Brain microvascular endothelial cell (primary cell): ENCODE measurements at regions not wholly inside any gene's neighbourhood (a gene's known extent, or its start where the extent isn't known, plus 50 kb on each side); places are given as distances from the start of the nearest gene placed in this dataset.

Source experiments
- DNase-seq: peaks from one replicate; pipeline ENCODE4 v3.0.0-alpha.2; 2020
- H3K27ac ChIP-seq: fragments of 250-450 bp; sonication (Bioruptor Pico); 2 replicates; pipeline ENCODE4 v1.5.1; 2020; ENCODE audit warnings: mild to moderate bottlenecking, moderate library complexity
- H3K27me3 ChIP-seq: fragments of 250-450 bp; sonication (Bioruptor Pico); replicated peaks from 2 replicates; pipeline ENCODE4 v1.5.1; 2020; ENCODE audit warnings: mild to moderate bottlenecking
- H3K36me3 ChIP-seq: fragments of 250-450 bp; sonication (Bioruptor Pico); replicated peaks from 2 replicates; pipeline ENCODE4 v1.5.1; 2020; ENCODE audit warnings: mild to moderate bottlenecking
- H3K4me3 ChIP-seq: 2 replicates; pipeline ENCODE4 v1.5.1; 2011; ENCODE audit warnings: low read depth, mild to moderate bottlenecking, control low read depth, low read length, moderate library complexity
- in situ Hi-C: cut with HindIII; loops from 2 replicates; pipeline ENCODE4 v1.10.0; 2017; ENCODE audit warnings: low sequenced_read_pairs, low pct_ligation_motif_present
- TF ChIP-seq, protein P1 (sequence below): IDR thresholded peaks from 2 replicates; pipeline ENCODE4 v1.5.1; 2011; ENCODE audit warnings: low read depth, mild to moderate bottlenecking, moderate library complexity, low read length, control low read depth, inconsistent platforms; ENCODE audit errors: missing control alignments

DNA sequence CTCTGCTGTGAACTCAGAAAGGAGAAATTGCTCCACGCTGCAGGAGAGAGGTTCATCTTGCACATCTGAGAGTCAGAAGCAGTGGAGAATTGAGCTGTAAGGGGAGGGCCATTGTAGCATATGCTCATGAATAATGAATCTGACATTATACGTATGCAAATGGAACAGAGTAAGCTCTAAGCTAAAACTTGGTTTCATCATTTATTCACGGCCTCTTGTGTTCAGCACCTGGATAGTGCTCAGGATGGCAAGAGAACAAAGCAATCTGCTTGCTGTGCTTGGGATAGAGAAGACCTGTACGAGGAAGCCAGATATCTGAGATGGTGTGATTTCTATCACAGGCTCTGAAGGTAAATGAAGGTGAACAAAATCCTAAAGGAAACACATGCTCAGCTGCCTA, 87.9 kb upstream of the GCFC2 start:
- TF ChIP-seq, protein P1, sequence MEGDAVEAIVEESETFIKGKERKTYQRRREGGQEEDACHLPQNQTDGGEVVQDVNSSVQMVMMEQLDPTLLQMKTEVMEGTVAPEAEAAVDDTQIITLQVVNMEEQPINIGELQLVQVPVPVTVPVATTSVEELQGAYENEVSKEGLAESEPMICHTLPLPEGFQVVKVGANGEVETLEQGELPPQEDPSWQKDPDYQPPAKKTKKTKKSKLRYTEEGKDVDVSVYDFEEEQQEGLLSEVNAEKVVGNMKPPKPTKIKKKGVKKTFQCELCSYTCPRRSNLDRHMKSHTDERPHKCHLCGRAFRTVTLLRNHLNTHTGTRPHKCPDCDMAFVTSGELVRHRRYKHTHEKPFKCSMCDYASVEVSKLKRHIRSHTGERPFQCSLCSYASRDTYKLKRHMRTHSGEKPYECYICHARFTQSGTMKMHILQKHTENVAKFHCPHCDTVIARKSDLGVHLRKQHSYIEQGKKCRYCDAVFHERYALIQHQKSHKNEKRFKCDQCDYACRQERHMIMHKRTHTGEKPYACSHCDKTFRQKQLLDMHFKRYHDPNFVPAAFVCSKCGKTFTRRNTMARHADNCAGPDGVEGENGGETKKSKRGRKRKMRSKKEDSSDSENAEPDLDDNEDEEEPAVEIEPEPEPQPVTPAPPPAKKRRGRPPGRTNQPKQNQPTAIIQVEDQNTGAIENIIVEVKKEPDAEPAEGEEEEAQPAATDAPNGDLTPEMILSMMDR, result no peak
- DNase-seq, result no peak
- no peak overlapping the region for H3K27ac ChIP-seq

DNA sequence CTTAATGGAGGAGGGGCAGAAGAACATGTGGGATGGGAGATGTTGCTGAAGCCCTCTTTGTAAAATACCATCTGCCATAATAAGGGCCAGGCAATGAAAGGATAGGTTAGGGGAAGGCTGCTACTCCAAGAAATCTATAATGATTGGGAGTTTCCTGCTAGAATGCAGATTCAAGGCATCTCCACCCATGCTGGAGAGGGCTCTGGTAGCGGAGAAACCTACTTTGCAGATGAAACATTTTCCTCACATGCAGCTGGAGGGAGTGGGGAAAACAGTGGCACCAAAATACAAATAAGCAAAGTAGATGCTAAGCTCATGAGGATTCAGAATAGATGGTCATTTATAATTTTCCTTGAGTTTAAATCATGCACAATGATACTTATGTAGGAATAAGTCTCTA, 82.3 kb upstream of the GCFC2 start:
- TF ChIP-seq, protein P1, result no peak
- H3K4me3 ChIP-seq, result no peak overlapping the region
- H3K27ac ChIP-seq, result no peak overlapping the region
- in situ Hi-C loops, result no loop called here
- DNase-seq, result no peak
- no peaks in the 10 kb centered on the region for H3K27me3 ChIP-seq
- H3K36me3 ChIP-seq, result no peaks in the 10 kb centered on the region

More for the DNA sequence above, 87.9 kb upstream of the GCFC2 start:
- in situ Hi-C loops, result no loop called here
- H3K36me3 ChIP-seq, result no peaks in the 10 kb centered on the region
- H3K4me3 ChIP-seq, result no peak overlapping the region
- no peaks in the 10 kb centered on the region for H3K27me3 ChIP-seq

DNA sequence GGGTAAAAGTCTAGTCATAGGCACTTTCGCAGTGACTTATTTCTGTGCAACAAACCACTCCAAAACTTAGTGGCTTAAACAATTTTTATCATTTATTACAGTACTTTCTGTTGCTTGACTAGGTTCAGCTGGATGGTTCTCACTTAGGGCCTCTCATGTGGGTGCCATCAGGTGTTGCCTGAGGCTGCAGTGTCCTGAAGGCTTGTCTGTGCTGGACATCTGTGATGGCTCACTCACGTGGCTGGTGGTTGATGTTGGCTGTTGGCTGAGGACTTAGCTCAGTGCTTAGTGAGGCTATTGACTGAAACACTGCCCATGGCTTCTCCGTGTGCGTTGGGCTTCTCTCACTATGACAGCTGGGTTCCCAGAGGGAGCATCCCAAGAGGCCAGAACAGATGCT, 81.4 kb upstream of the GCFC2 start:
- H3K4me3 ChIP-seq, result no peak overlapping the region
- H3K36me3 ChIP-seq, result no peaks in the 10 kb centered on the region
- H3K27ac ChIP-seq, result no peak overlapping the region
- DNase-seq, result no peak
- in situ Hi-C loops, result no loop called here
- TF ChIP-seq, protein P1, result no peak
- H3K27me3 ChIP-seq, result no peaks in the 10 kb centered on the region

DNA sequence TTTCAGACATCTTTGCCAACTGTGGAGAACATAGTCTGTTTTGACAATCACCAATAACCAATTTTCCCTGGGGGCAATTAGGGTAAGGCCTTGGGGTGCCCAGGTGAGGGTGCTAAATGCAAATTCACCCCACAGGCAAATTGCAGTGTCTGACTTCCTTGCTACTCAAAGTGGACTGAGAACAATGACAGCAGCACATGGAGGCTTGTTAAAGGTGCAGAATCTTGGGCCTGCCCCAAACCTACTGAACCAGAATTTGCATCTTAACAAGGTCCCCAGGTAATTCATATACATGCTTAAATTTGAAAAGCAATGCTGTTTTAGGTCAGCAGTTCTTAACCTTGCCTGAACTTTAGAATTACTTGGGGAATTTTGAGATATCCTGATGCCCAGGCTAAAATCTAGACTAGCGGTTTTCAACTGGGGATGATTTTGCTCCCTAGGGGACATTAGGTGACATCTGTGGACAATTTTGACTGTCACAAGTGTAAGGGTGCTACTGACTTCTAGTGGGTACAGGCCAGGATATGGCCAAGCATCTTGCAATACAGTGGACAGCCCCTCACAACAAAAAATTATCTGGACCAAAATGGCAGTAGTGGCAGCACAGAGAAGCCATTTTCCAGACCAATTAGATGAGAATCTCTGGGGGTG, 80.2 kb upstream of the GCFC2 start:
- Histone ChIP-seq H3K27ac (no peak overlapping the region), H3K4me3 (no peak overlapping the region), H3K27me3 (no peaks in the 10 kb centered on the region), H3K36me3 (no peaks in the 10 kb centered on the region)
- in situ Hi-C loops, result no loop called here
- no peak for DNase-seq
- TF ChIP-seq, protein P1, result no peak

DNA sequence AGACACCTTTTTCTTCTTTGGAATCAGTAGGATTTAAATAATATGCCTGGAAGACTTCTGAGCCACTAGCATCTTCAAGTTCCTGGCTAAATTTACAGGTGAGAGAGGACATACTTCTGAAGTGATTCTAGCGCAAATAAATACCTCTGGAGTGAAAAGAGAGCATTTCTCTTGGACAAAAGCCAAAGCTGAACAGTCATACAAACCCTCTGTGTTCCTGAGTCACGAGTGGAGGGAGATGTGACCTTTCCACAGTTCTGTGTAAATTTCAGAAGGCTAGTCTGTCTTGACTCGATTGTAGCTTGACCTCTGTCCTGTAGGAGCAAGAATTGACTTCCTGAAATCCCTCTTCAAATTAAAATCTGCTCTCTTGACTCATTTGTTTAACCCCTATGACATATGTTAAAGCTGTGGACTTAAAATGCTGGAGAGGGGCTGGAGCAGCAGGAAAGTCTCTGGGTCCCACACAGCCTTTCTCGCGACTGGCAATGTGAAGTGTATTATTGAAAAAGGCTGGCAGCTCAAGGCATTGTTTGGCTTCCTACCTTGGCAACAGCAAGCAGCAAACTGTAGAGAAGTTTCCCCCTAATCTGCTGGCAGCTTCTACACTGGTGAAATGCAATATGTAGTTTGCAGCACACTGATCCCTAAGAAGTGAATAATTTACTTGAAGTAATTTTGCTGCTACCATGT, 79.6 kb upstream of the GCFC2 start:
- no peak overlapping the region for H3K27ac ChIP-seq
- no peak overlapping the region for H3K4me3 ChIP-seq
- H3K36me3 ChIP-seq, result no peaks in the 10 kb centered on the region
- no peaks in the 10 kb centered on the region for H3K27me3 ChIP-seq
- DNase-seq, result no peak
- in situ Hi-C loops, result no loop called here
- TF ChIP-seq, protein P1, result no peak
